ENCODE measurements at regions not wholly inside any gene's neighbourhood (a gene's known extent, or its start where the extent isn't known, plus 50 kb on each side); places are given as distances from the start of the nearest gene placed in this dataset.

DNA sequence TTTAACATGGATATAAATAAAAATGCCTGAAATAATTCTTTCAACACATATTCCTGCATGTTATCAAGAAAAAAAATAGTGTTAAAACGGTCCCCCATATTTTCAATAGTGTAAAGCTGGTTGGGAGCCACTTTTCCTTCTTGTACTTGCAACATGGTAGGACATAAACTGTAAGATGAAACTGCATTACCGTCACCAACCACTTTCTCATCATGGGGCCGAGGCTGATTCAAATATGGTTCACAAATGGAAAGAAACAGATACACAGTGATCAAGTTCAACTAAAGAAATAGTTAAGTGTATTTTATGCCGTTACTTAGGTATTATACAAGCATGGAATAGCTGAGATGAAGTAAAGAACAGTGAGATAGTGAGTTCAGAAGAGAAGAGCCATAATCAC, 360.7 kb downstream of the ZEB2 start:
- no peak for TF ChIP-seq CTCF (IDR thresholded peaks at IDR 0.05)
- no peak for TF ChIP-seq POLR2A (IDR thresholded peaks at IDR 0.05)
- TF ChIP-seq POLR2AphosphoS5 (IDR thresholded peaks at IDR 0.05) = no peak
